ENCODE measurements at regions not wholly inside any gene's neighbourhood (a gene's known extent, or its start where the extent isn't known, plus 50 kb on each side); places are given as distances from the start of the nearest gene placed in this dataset.

- TF ChIP-seq EP300 (IDR thresholded peaks at IDR 0.05; ENCODE audit: borderline replicate concordance in 1 of 2, low read depth in 2 of 2, low read length in 2 of 2) (no peak), CTCF (IDR thresholded peaks at IDR 0.05; ENCODE audit: control extremely low read depth in 1 of 3, insufficient read depth in 1 of 3, low read depth in 1 of 3, low read length in 3 of 3) (no peak), GABPA (IDR thresholded peaks at IDR 0.05; ENCODE audit: borderline replicate concordance, insufficient read depth, low read length) (no peak), POLR2A (IDR thresholded peaks at IDR 0.05; ENCODE audit: control extremely low read depth in 1 of 2, low read depth in 2 of 2, low read length in 2 of 2) (no peak)
Measured at GRCh38 chr2:195490319-195490718, 166.7 kb upstream of the SLC39A10 start.
